ENCODE measurements at regions not wholly inside any gene's neighbourhood (a gene's known extent, or its start where the extent isn't known, plus 50 kb on each side); places are given as distances from the start of the nearest gene placed in this dataset.

- TF ChIP-seq CTCF (IDR thresholded peaks at IDR 0.05) (no peak), POLR2A (IDR thresholded peaks at IDR 0.05) (no peak)
These were observed 53.9 kb upstream of the C9orf72 start for GRCh38 chr9:27627188-27627564.
